Keratinocyte (primary cell): ENCODE measurements at regions not wholly inside any gene's neighbourhood (a gene's known extent, or its start where the extent isn't known, plus 50 kb on each side); places are given as distances from the start of the nearest gene placed in this dataset.

Source experiments
- DNase-seq: peaks from one replicate; pipeline ENCODE4 v3.0.0-alpha.2; 2011; ENCODE audit warnings: low read depth, missing footprints, low spot score
- FAIRE-seq: peaks from 2 replicates; lab custom pipeline; 2011; peaks lifted over from hg19 to GRCh38; lab: Jason Lieb, UNC
- H2AFZ ChIP-seq: 2 replicates; pipeline ENCODE4 v1.6.0; 2012; ENCODE audit warnings: low read length, control low read depth, inconsistent platforms; ENCODE audit not compliant: control insufficient read depth
- H3K27ac ChIP-seq: 2 replicates; pipeline ENCODE4 v1.5.1; 2011; ENCODE audit warnings: low read length; ENCODE audit not compliant: control insufficient read depth, insufficient read depth
- H3K27me3 ChIP-seq: 3 replicates; pipeline ENCODE4 v1.6.0; 2011; ENCODE audit warnings: low read length; ENCODE audit not compliant: control insufficient read depth, insufficient read depth; ENCODE audit errors: extremely low read depth
- H3K36me3 ChIP-seq, 2 experiments: 2 replicates in 1 of 2; 3 replicates in 1 of 2; pipeline ENCODE4 v1.5.1; 2011; ENCODE audit warnings: low read length in 2 of 2, mild to moderate bottlenecking in 1 of 2; ENCODE audit not compliant: control insufficient read depth in 2 of 2, insufficient read depth in 2 of 2; ENCODE audit errors: extremely low read depth in 1 of 2
- H3K4me1 ChIP-seq: 3 replicates; pipeline ENCODE4 v1.5.1; 2011; ENCODE audit warnings: low read length; ENCODE audit not compliant: control insufficient read depth, insufficient read depth; ENCODE audit errors: extremely low read depth
- H3K4me2 ChIP-seq: 3 replicates; pipeline ENCODE4 v1.6.0; 2011; ENCODE audit warnings: low read depth, low read length; ENCODE audit not compliant: control insufficient read depth, insufficient read depth; ENCODE audit errors: extremely low read depth
- H3K4me3 ChIP-seq, 3 experiments: fragments of 200-600 bp in 1 of 3; sonication (generic) in 1 of 3; 2 replicates in 2 of 3; 3 replicates in 1 of 3; pipeline ENCODE4 v1.5.1; 2011 to 2016; ENCODE audit warnings: low read length in 3 of 3, mild to moderate bottlenecking in 3 of 3, control low read depth in 2 of 3, inconsistent platforms in 1 of 3, low read depth in 1 of 3, mixed read lengths in 1 of 3, mixed run types in 1 of 3, moderate library complexity in 1 of 3; ENCODE audit not compliant: control insufficient read depth in 2 of 3, insufficient read depth in 2 of 3; ENCODE audit errors: extremely low read depth in 1 of 3
- H3K79me2 ChIP-seq: 2 replicates; pipeline ENCODE4 v1.6.0; 2012; ENCODE audit warnings: low read length; ENCODE audit not compliant: control insufficient read depth, insufficient read depth
- H3K9ac ChIP-seq: 3 replicates; pipeline ENCODE4 v1.6.0; 2011; ENCODE audit warnings: low read length; ENCODE audit not compliant: control insufficient read depth, insufficient read depth; ENCODE audit errors: extremely low read depth
- H3K9me1 ChIP-seq: 3 replicates; pipeline ENCODE4 v1.6.0; 2011; ENCODE audit warnings: low read length; ENCODE audit not compliant: control insufficient read depth, insufficient read depth; ENCODE audit errors: extremely low read depth
- H3K9me3 ChIP-seq: 2 replicates; pipeline ENCODE4 v1.5.1; 2012; ENCODE audit warnings: low read depth, low read length; ENCODE audit not compliant: control insufficient read depth
- H4K20me1 ChIP-seq: 3 replicates; pipeline ENCODE4 v1.6.0; 2011; ENCODE audit warnings: low read length; ENCODE audit not compliant: control insufficient read depth, insufficient read depth; ENCODE audit errors: extremely low read depth
- EZH2 ChIP-seq: IDR thresholded peaks from one replicate; pipeline ENCODE4 v1.6.1; 2012; ENCODE audit warnings: inconsistent platforms, mild to moderate bottlenecking, low read length, moderate library complexity
- dilution Hi-C: fragments of 300-500 bp; cut with MboI; formaldehyde crosslinking; loops from one replicate; pipeline ENCODE4 v1.7.0; 2020; ENCODE audit warnings: low sequenced_read_pairs; ENCODE audit not compliant: extremely low pct_ligation_motif_present
- TF ChIP-seq, protein P1 (sequence below), 3 experiments: IDR thresholded peaks in 1 of 3; conservative IDR thresholded peaks in 1 of 3; optimal IDR thresholded peaks in 1 of 3; 2 replicates in 2 of 3; 3 replicates in 1 of 3; pipeline versions ENCODE3 to v1.5.1; 2011; ENCODE audit warnings: low read length in 3 of 3, mild to moderate bottlenecking in 3 of 3, moderate library complexity in 2 of 3, control low read depth in 1 of 3, inconsistent platforms in 1 of 3; ENCODE audit not compliant: insufficient read depth in 2 of 3; ENCODE audit errors: extremely low read depth in 1 of 3

DNA sequence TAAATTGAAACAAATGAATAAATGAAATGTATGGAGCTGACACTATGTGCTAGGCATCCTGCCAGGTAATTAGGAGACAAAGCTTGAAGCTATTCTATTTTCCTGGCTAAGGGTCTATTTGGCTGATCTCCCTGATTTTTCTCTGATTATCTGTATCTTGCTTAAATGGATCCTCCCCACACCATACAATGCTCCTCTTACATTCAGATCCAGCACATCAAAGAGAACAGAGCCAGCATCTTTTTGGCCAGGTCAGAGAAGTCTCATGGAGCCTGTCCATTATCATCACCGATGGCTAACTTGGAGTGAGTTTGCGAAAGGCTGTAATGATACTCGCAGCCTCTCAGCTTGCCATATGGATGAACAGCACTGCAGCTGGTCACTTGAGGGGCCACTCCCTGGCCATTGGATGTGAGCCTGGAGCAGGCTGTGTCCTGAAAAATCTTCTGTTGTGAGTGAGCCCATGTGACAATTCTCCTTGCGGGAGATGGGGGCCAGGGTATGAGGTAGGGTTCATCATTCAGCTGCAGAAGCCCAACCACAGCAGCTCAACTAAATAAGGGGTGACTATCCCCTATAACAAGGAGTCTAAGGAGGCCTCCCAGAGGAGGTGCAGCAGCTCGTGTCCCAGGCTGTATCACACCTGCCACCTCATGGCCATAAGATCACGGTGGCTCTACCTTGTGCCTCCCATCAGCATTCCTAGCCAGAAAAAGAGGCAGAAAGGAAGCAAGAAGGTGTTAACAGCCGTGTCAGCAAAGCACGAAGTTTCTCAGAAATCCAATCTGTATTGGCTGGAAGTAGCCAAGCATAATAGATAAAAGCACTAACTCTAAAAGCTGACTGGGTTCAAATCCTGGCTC lies 69.3 kb upstream of the ST8SIA2 start:
- no peaks in the 10 kb centered on the region for H3K79me2 ChIP-seq
- no peaks in the 10 kb centered on the region for H3K4me1 ChIP-seq
- TF ChIP-seq, protein P1, sequence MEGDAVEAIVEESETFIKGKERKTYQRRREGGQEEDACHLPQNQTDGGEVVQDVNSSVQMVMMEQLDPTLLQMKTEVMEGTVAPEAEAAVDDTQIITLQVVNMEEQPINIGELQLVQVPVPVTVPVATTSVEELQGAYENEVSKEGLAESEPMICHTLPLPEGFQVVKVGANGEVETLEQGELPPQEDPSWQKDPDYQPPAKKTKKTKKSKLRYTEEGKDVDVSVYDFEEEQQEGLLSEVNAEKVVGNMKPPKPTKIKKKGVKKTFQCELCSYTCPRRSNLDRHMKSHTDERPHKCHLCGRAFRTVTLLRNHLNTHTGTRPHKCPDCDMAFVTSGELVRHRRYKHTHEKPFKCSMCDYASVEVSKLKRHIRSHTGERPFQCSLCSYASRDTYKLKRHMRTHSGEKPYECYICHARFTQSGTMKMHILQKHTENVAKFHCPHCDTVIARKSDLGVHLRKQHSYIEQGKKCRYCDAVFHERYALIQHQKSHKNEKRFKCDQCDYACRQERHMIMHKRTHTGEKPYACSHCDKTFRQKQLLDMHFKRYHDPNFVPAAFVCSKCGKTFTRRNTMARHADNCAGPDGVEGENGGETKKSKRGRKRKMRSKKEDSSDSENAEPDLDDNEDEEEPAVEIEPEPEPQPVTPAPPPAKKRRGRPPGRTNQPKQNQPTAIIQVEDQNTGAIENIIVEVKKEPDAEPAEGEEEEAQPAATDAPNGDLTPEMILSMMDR (optimal IDR thresholded peaks at IDR 0.05 in 1 of 3, IDR thresholded peaks at IDR 0.05 in 1 of 3, conservative IDR thresholded peaks at IDR 0.05 in 1 of 3; ENCODE audit: extremely low read depth in 1 of 3, insufficient read depth in 2 of 3, low read length in 3 of 3), result no peak
- no peak for TF ChIP-seq EZH2
- H3K9ac ChIP-seq, result no peak overlapping the region
- H3K27me3 ChIP-seq, result peaks cover 8% of the 10 kb centered on the region
- H4K20me1 ChIP-seq, result no peaks in the 10 kb centered on the region
- no peak overlapping the region for H2AFZ ChIP-seq
- no peaks in the 10 kb centered on the region for H3K36me3 ChIP-seq
- no peaks in the 10 kb centered on the region for H3K9me1 ChIP-seq
- H3K9me3 ChIP-seq, result no peaks in the 10 kb centered on the region
- H3K27ac ChIP-seq, result no peak overlapping the region
- no peak overlapping the region for H3K4me3 ChIP-seq
- FAIRE-seq (no peak), DNase-seq (no peak)
- no peak overlapping the region for H3K4me2 ChIP-seq
- dilution Hi-C loops, result no loop called here

DNA sequence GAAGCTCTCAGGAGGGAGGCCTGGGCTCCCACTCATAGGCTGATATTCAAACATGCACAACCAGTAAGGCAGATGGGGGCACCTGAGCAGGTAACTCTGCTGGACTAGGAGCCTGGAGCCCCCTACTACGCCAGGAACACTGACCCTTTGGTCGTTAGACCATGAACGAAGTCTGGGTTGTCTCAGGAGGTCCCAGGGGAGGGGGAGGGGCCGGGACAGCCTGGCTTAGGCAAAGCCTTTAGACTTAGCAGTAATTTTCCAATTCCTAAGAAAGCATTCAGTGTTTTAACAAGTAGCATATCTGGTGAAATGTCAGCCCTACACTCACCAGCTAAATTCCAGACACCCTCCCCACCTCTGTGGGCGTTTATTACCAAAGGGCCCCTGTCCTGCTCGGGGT lies 67.4 kb upstream of the ST8SIA2 start:
- H3K4me1 ChIP-seq, result no peaks in the 10 kb centered on the region
- H2AFZ ChIP-seq, result no peak overlapping the region
- no peak overlapping the region for H3K4me3 ChIP-seq
- peaks cover 5% of the 10 kb centered on the region for H3K27me3 ChIP-seq
- no peak overlapping the region for H3K9ac ChIP-seq
- no peak for FAIRE-seq
- no peak overlapping the region for H3K27ac ChIP-seq
- TF ChIP-seq EZH2, result no peak
- TF ChIP-seq, protein P1 (optimal IDR thresholded peaks at IDR 0.05 in 1 of 3, IDR thresholded peaks at IDR 0.05 in 1 of 3, conservative IDR thresholded peaks at IDR 0.05 in 1 of 3; ENCODE audit: extremely low read depth in 1 of 3, insufficient read depth in 2 of 3, low read length in 3 of 3), result no peak
- dilution Hi-C loops, result no loop called here
- H3K79me2 ChIP-seq, result no peaks in the 10 kb centered on the region
- no peaks in the 10 kb centered on the region for H3K9me1 ChIP-seq
- no peaks in the 10 kb centered on the region for H3K9me3 ChIP-seq
- no peaks in the 10 kb centered on the region for H3K36me3 ChIP-seq
- H3K4me2 ChIP-seq, result no peak overlapping the region
- H4K20me1 ChIP-seq, result no peaks in the 10 kb centered on the region
- DNase-seq, result no peak
